GM23248 (cell line): ENCODE measurements at regions not wholly inside any gene's neighbourhood (a gene's known extent, or its start where the extent isn't known, plus 50 kb on each side); places are given as distances from the start of the nearest gene placed in this dataset.

Experiments used
- DNase-seq: peaks from one replicate; pipeline ENCODE4 v3.0.0-alpha.2; 2015
- H2AFZ ChIP-seq: fragments of 200-600 bp; sonication (generic); 2 replicates; pipeline ENCODE4 v1.6.1; 2016; ENCODE audit warnings: antibody characterized with exemption
- H3F3A ChIP-seq: fragments of 200-600 bp; sonication (generic); 2 replicates; pipeline ENCODE4 v1.6.1; 2016; ENCODE audit warnings: mild to moderate bottlenecking, antibody characterized with exemption, mixed run types; ENCODE audit not compliant: insufficient read depth
- H3K27ac ChIP-seq: fragments of 200-600 bp; sonication (generic); 2 replicates; pipeline ENCODE4 v1.5.1; 2016; ENCODE audit warnings: mild to moderate bottlenecking
- H3K27me3 ChIP-seq: fragments of 200-600 bp; sonication (generic); replicated peaks from 2 replicates; pipeline ENCODE4 v1.6.1; 2016; ENCODE audit warnings: mild to moderate bottlenecking; ENCODE audit not compliant: insufficient read depth
- H3K36me3 ChIP-seq: fragments of 200-600 bp; sonication (generic); 2 replicates; pipeline ENCODE4 v1.6.1; 2016; ENCODE audit warnings: low read depth, mild to moderate bottlenecking
- H3K4me1 ChIP-seq: fragments of 200-600 bp; sonication (generic); 2 replicates; pipeline ENCODE4 v1.6.1; 2016; ENCODE audit warnings: mild to moderate bottlenecking; ENCODE audit not compliant: insufficient read depth
- H3K4me2 ChIP-seq: fragments of 200-600 bp; sonication (generic); one replicate; pipeline ENCODE4 v1.6.1; 2016; ENCODE audit warnings: mild to moderate bottlenecking; ENCODE audit not compliant: unreplicated experiment
- H3K4me3 ChIP-seq: fragments of 200-600 bp; sonication (generic); 2 replicates; pipeline ENCODE4 v1.5.1; 2016; ENCODE audit warnings: mild to moderate bottlenecking
- H3K79me2 ChIP-seq: fragments of 200-600 bp; sonication (generic); 2 replicates; pipeline ENCODE4 v1.6.1; 2016; ENCODE audit warnings: mild to moderate bottlenecking; ENCODE audit not compliant: insufficient read depth
- H3K9ac ChIP-seq: fragments of 200-600 bp; sonication (generic); 2 replicates; pipeline ENCODE4 v1.6.1; 2016; ENCODE audit warnings: mild to moderate bottlenecking
- H3K9me2 ChIP-seq: fragments of 200-600 bp; sonication (generic); 2 replicates; pipeline ENCODE4 v1.6.1; 2016; ENCODE audit warnings: mixed run types, mild to moderate bottlenecking, moderate library complexity; ENCODE audit not compliant: insufficient read depth
- H3K9me3 ChIP-seq: fragments of 200-600 bp; sonication (generic); one replicate; pipeline ENCODE4 v1.6.1; 2017; ENCODE audit warnings: low read depth
- H4K20me1 ChIP-seq: fragments of 200-600 bp; sonication (generic); 2 replicates; pipeline ENCODE4 v1.6.0; 2016; ENCODE audit not compliant: insufficient read depth
- EZH2 ChIP-seq: fragments of 200-600 bp; sonication (generic); IDR thresholded peaks from 2 replicates; pipeline ENCODE4 v1.6.1; 2018; ENCODE audit warnings: antibody characterized with exemption, mild to moderate bottlenecking; ENCODE audit not compliant: insufficient read depth, poor library complexity, severe bottlenecking
- EZH2phosphoT487 ChIP-seq: fragments of 200-600 bp; sonication (generic); IDR thresholded peaks from 2 replicates; pipeline ENCODE4 v1.6.1; 2018; ENCODE audit warnings: antibody characterized with exemption, moderate library complexity, mild to moderate bottlenecking, low read depth; ENCODE audit not compliant: insufficient read depth
- WGBS, 2 experiments: methylation state at CpG; one replicate each; pipeline ENCODE4 v1.1.6; 2015 to 2017; ENCODE audit warnings: low lambda C conversion rate in 2 of 2, low coverage in 1 of 2; ENCODE audit errors: missing lambda C conversion rate in 2 of 2; 5-methylcytosine and 5-hydroxymethylcytosine counted together
- in situ Hi-C: fragments of 300-500 bp; cut with MboI; formaldehyde crosslinking; loops from 2 replicates; pipeline ENCODE4 v1.15.0; 2020

DNA sequence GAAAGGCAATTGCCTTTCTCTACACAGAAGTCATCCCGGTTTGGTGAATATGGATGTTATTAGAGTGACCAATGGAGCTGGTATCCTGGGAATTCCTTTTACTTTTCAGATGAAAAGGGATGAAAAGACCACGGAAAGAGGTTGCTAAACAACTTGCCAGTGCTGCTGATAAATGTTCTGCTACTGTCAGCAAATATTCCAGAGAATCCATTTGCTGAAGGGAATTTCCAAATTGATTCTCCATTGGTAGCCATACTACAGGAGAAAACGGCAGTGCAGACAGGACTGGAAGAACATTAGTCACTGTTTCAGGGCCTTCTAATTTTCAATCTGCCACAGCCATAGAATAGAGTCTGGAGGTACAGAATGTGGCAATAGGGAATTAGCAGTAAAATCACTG, 451.5 kb downstream of the PCDH11X start:
- no peaks in the 10 kb centered on the region for H3K79me2 ChIP-seq
- H3K4me3 ChIP-seq, result no peak overlapping the region
- H3K9ac ChIP-seq, result no peak overlapping the region
- H3K36me3 ChIP-seq, result no peaks in the 10 kb centered on the region
- H3K4me2 ChIP-seq, result no peak overlapping the region
- DNase-seq, result no peak
- H3K9me2 ChIP-seq, result no peaks in the 10 kb centered on the region
- TF ChIP-seq EZH2, result no peak
- TF ChIP-seq EZH2phosphoT487, result no peak
- in situ Hi-C loops, result no loop called here
- H3F3A ChIP-seq, result no peaks in the 10 kb centered on the region
- no peaks in the 10 kb centered on the region for H3K27me3 ChIP-seq
- no peaks in the 10 kb centered on the region for H3K4me1 ChIP-seq
- H4K20me1 ChIP-seq, result no peaks in the 10 kb centered on the region
- no peak overlapping the region for H3K27ac ChIP-seq
- H2AFZ ChIP-seq, result no peak overlapping the region
- no peaks in the 10 kb centered on the region for H3K9me3 ChIP-seq
- WGBS, 2 experiments, result 0 to 3% methylated on average over 3 of the region's 3 CpGs

DNA sequence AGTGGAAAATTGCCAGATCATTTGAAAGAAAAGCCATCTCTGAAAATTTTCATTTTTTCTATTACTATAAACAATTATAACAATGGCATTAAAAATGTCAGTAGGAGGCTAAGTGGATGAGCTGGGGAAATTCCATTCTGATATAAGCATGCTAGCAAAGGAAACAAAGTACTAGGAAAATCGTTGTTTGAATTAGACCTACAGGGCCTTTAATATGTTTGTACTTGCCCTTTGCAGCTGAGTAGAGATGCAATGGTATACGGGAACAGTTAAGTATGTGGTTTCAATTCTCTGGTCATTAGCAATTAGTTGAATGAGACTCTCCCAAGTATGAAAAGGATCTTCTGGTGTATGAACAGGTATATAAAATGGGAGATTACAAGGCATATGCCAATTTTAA, 452.2 kb downstream of the PCDH11X start:
- no peaks in the 10 kb centered on the region for H3K9me3 ChIP-seq
- no peaks in the 10 kb centered on the region for H3F3A ChIP-seq

DNA sequence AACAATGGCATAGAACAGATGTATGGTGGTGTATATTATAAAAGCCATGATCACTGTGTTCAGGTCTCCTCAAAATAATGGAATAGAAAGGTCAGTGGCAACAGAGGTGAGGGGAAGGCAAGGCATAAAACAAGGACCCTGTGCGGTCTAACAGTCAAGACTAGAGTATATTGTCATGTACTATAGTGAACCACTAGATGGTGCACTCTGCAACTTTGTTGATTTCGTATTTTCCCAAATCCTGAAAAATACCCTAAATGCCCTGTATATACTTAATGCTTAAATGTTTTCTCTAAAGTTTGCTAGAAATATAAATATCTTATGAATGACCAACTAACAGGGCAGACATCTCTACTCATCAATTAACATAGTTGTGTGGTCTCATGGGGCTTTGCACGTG, 453.0 kb downstream of the PCDH11X start:
- H3K27me3 ChIP-seq, result no peaks in the 10 kb centered on the region
- H2AFZ ChIP-seq, result no peak overlapping the region
- no peak overlapping the region for H3K4me3 ChIP-seq
- no peaks in the 10 kb centered on the region for H3K9me2 ChIP-seq
- H3K36me3 ChIP-seq, result no peaks in the 10 kb centered on the region
- H3K4me1 ChIP-seq, result no peaks in the 10 kb centered on the region
- no peaks in the 10 kb centered on the region for H3K79me2 ChIP-seq
- H3F3A ChIP-seq, result no peaks in the 10 kb centered on the region
- TF ChIP-seq EZH2phosphoT487 (no peak), EZH2 (no peak)
- no peaks in the 10 kb centered on the region for H3K9me3 ChIP-seq
- in situ Hi-C loops, result no loop called here
- 67 to 75% methylated on average over 3 of the region's 3 CpGs for WGBS, 2 experiments
- no peak overlapping the region for H3K27ac ChIP-seq
- H3K9ac ChIP-seq, result no peak overlapping the region
- no peak overlapping the region for H3K4me2 ChIP-seq
- H4K20me1 ChIP-seq, result no peaks in the 10 kb centered on the region
- DNase-seq, result peak; percentile 13

More for the DNA sequence above, 452.2 kb downstream of the PCDH11X start:
- H3K9me2 ChIP-seq, result no peaks in the 10 kb centered on the region
- TF ChIP-seq EZH2phosphoT487 (no peak), EZH2 (no peak)
- no peak overlapping the region for H3K9ac ChIP-seq
- no peak for DNase-seq
- H3K36me3 ChIP-seq, result no peaks in the 10 kb centered on the region
- no peak overlapping the region for H3K4me2 ChIP-seq
- H3K4me3 ChIP-seq, result no peak overlapping the region
- no peaks in the 10 kb centered on the region for H4K20me1 ChIP-seq
- no peaks in the 10 kb centered on the region for H3K4me1 ChIP-seq
- WGBS, 2 experiments, result 18 to 27% methylated on average over 2 of the region's 2 CpGs
- H3K27ac ChIP-seq, result no peak overlapping the region
- in situ Hi-C loops, result no loop called here
- no peaks in the 10 kb centered on the region for H3K27me3 ChIP-seq
- no peaks in the 10 kb centered on the region for H3K79me2 ChIP-seq
- no peak overlapping the region for H2AFZ ChIP-seq

DNA sequence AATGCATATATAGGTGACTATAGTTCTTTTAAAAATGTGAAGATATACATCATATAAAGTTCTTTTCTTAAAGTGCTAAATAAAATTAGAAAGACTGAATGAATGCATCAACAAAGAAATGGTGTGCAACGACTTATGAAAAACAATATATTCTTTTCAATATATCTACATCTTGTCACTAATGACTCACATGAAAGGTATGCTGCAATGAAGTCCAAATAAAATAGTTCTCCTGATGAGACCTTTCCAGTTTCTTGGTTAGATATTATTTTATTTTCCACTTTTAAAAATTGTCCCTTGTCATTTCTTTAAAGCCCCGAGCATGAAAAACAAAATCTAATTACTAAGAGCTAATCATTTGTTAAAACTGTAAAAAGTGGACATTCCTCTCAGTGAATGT, 462.1 kb downstream of the PCDH11X start:
- in situ Hi-C loops, result no loop called here
- H3K27ac ChIP-seq, result no peak overlapping the region
- TF ChIP-seq EZH2phosphoT487 (no peak), EZH2 (no peak)

DNA sequence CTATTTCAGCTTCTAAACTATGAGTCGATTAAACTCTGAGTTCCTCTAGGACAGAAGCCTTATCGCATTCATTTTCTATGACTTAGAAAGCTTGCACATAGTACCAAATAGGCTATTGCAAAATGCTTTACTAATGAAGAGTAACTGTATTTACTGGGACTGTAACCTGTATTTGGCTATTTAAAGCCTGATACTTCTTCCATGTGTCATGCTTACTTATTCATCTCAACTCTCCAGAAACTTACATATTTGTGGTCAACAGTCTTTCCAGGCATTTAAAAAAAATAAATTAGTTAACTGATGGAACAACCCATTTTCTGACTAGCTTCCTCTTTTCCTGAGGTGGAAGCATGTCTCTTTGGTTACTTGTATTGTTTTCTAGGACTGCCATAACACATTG, 467.9 kb downstream of the PCDH11X start:
- no peak overlapping the region for H3K4me3 ChIP-seq
- 57 to 69% methylated on average over 2 of the region's 2 CpGs for WGBS, 2 experiments
- no peak overlapping the region for H3K27ac ChIP-seq
- no peak overlapping the region for H3K4me2 ChIP-seq
- in situ Hi-C loops, result no loop called here
- H3K36me3 ChIP-seq, result no peaks in the 10 kb centered on the region
- no peak overlapping the region for H3K9ac ChIP-seq
- no peaks in the 10 kb centered on the region for H4K20me1 ChIP-seq
- H3K4me1 ChIP-seq, result no peaks in the 10 kb centered on the region
- DNase-seq, result peak; percentile 3
- H2AFZ ChIP-seq, result no peak overlapping the region
- H3F3A ChIP-seq, result no peaks in the 10 kb centered on the region
- no peaks in the 10 kb centered on the region for H3K9me3 ChIP-seq
- no peaks in the 10 kb centered on the region for H3K9me2 ChIP-seq
- TF ChIP-seq EZH2phosphoT487, result no peak
- no peak for TF ChIP-seq EZH2
- no peaks in the 10 kb centered on the region for H3K79me2 ChIP-seq
- no peaks in the 10 kb centered on the region for H3K27me3 ChIP-seq

More for the DNA sequence above, 462.1 kb downstream of the PCDH11X start:
- H3K79me2 ChIP-seq, result no peaks in the 10 kb centered on the region
- H3K36me3 ChIP-seq, result no peaks in the 10 kb centered on the region
- H3K9ac ChIP-seq, result no peak overlapping the region
- H3K4me3 ChIP-seq, result no peak overlapping the region
- H3K27me3 ChIP-seq, result no peaks in the 10 kb centered on the region
- no peaks in the 10 kb centered on the region for H3K4me1 ChIP-seq
- H3F3A ChIP-seq, result no peaks in the 10 kb centered on the region
- no peaks in the 10 kb centered on the region for H4K20me1 ChIP-seq
- H3K9me3 ChIP-seq, result no peaks in the 10 kb centered on the region
- no peak for DNase-seq
- WGBS, 2 experiments, result 20 to 28% methylated on average over 2 of the region's 2 CpGs
- no peaks in the 10 kb centered on the region for H3K9me2 ChIP-seq
- H3K4me2 ChIP-seq, result no peak overlapping the region
- H2AFZ ChIP-seq, result no peak overlapping the region
